GM23248 (cell line): ENCODE measurements at regions not wholly inside any gene's neighbourhood (a gene's known extent, or its start where the extent isn't known, plus 50 kb on each side); places are given as distances from the start of the nearest gene placed in this dataset.

ENCODE experiments used
- EZH2 ChIP-seq: fragments of 200-600 bp; sonication (generic); IDR thresholded peaks from 2 replicates; pipeline ENCODE4 v1.6.1; 2018; ENCODE audit warnings: antibody characterized with exemption, mild to moderate bottlenecking; ENCODE audit not compliant: insufficient read depth, poor library complexity, severe bottlenecking
- EZH2phosphoT487 ChIP-seq: fragments of 200-600 bp; sonication (generic); IDR thresholded peaks from 2 replicates; pipeline ENCODE4 v1.6.1; 2018; ENCODE audit warnings: antibody characterized with exemption, moderate library complexity, mild to moderate bottlenecking, low read depth; ENCODE audit not compliant: insufficient read depth

DNA sequence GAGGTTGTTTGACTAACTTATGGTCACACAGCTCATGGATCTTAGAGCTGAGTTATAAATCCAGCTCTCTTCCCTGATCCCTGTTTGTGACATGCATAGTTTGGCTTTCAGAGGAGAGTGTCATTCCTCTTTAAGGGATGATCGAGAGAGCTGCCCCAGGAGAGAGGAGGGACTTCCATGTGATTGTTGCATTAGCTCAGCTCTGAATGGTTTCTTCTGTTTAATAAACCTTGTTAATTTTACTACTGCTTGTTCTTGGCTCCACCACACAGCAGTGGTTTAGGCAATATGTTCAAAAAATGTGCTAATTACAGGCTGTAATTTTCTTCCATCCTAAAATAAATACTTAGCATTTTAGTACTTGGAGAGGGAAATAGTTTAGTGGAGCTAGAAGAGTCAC lies 152.5 kb downstream of the C12orf75 start:
- TF ChIP-seq EZH2 (no peak), EZH2phosphoT487 (no peak)
